ENCODE measurements at regions not wholly inside any gene's neighbourhood (a gene's known extent, or its start where the extent isn't known, plus 50 kb on each side); places are given as distances from the start of the nearest gene placed in this dataset.

- peak; percentile 66 for DNase-seq (ENCODE audit: low read depth)
- no peak overlapping the region for H3K4me3 ChIP-seq (ENCODE audit: low read depth, low read length)
- no peak for TF ChIP-seq MYC (IDR thresholded peaks at IDR 0.05; ENCODE audit: low read depth, low read length)
- TF ChIP-seq, protein P1, sequence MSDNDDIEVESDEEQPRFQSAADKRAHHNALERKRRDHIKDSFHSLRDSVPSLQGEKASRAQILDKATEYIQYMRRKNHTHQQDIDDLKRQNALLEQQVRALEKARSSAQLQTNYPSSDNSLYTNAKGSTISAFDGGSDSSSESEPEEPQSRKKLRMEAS (IDR thresholded peaks at IDR 0.05; ENCODE audit: low read depth, low read length): no peak; the same call in 1 of the 2 replicates
- TF ChIP-seq, protein P2, sequence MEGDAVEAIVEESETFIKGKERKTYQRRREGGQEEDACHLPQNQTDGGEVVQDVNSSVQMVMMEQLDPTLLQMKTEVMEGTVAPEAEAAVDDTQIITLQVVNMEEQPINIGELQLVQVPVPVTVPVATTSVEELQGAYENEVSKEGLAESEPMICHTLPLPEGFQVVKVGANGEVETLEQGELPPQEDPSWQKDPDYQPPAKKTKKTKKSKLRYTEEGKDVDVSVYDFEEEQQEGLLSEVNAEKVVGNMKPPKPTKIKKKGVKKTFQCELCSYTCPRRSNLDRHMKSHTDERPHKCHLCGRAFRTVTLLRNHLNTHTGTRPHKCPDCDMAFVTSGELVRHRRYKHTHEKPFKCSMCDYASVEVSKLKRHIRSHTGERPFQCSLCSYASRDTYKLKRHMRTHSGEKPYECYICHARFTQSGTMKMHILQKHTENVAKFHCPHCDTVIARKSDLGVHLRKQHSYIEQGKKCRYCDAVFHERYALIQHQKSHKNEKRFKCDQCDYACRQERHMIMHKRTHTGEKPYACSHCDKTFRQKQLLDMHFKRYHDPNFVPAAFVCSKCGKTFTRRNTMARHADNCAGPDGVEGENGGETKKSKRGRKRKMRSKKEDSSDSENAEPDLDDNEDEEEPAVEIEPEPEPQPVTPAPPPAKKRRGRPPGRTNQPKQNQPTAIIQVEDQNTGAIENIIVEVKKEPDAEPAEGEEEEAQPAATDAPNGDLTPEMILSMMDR (IDR thresholded peaks at IDR 0.05; ENCODE audit: low read depth, low read length): no peak
Observed at GRCh38 chr5:17326600-17327037, 109.2 kb downstream of the BASP1 start.

DNA sequence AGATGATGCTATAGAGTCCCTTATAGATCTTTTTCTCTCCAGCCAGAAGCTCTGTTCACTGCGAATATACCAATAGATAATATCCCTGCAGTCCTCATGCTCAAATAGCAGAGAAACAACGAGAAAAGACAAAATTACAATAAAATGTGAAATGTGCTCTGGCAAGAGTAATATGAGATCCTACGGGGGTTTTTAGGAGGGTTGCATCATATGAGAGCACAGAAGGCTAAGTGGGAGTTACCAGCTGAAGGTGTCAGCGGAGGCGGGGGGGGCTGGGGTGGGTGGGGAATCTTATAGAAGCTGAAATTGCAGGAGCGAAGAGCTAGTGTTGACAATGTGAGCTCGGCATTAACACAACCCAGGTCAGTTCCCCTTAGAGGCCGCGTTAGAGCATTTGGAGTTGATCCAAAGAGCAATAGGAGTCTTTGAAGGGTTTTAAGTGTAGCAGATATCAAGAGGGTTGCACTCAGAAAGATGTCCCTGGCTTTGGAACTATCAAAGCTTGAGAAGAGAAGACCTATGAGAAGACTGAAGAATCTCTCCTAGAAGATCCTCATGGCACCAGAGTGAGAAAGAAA lies 109.7 kb downstream of the BASP1 start:
- no peak for TF ChIP-seq POLR2A (IDR thresholded peaks at IDR 0.05; ENCODE audit: extremely low read depth, insufficient read length)
- TF ChIP-seq, protein P1 (IDR thresholded peaks at IDR 0.05; ENCODE audit: low read depth, low read length): 0 out of 2 replicates have a peak, but pooled peaks have one; percentile 31
- TF ChIP-seq, protein P2 (IDR thresholded peaks at IDR 0.05; ENCODE audit: low read depth, low read length): no peak
- TF ChIP-seq MYC (IDR thresholded peaks at IDR 0.05; ENCODE audit: low read depth, low read length): peak; percentile 30; the same call in 1 of the 2 replicates
- peak; percentile 39 for DNase-seq (ENCODE audit: low read depth)
- H3K4me3 ChIP-seq (ENCODE audit: low read depth, low read length): no peak overlapping the region

- no peak overlapping the region for H3K4me3 ChIP-seq (ENCODE audit: low read depth, low read length)
- DNase-seq (ENCODE audit: low read depth): no peak
- TF ChIP-seq POLR2A (IDR thresholded peaks at IDR 0.05; ENCODE audit: extremely low read depth, insufficient read length): no peak
Observed at GRCh38 chr5:17329571-17329970, 112.1 kb downstream of the BASP1 start.

- no peak for DNase-seq (ENCODE audit: low read depth)
- H3K4me3 ChIP-seq (ENCODE audit: low read depth, low read length): no peak overlapping the region
- TF ChIP-seq POLR2A (IDR thresholded peaks at IDR 0.05; ENCODE audit: extremely low read depth, insufficient read length) (no peak), MYC (IDR thresholded peaks at IDR 0.05; ENCODE audit: low read depth, low read length) (no peak)
- TF ChIP-seq, protein P2 (IDR thresholded peaks at IDR 0.05; ENCODE audit: low read depth, low read length): no peak
- TF ChIP-seq, protein P1 (IDR thresholded peaks at IDR 0.05; ENCODE audit: low read depth, low read length): no peak
Observed at GRCh38 chr5:17330386-17330785, 113.0 kb downstream of the BASP1 start.

DNA sequence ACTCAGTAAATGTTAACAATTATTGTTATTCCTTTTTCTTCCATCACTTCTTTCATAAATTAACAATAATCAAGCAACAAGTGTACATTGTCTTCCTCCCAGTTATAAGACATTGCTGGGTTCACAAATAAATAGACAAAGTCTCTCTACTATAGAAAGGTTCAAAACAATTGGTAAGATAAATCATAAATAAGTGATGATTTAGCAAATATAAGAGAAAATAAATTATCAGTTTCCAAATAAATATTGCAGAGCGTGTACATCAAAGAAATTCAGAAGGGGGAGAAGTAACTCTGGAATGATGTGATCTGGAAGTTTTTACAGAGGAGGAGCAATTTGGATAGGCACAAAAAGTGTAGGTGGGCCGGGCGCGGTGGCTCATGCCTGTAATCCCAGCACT lies 114.2 kb downstream of the BASP1 start:
- H3K4me3 ChIP-seq (ENCODE audit: low read depth, low read length): no peak overlapping the region
- DNase-seq (ENCODE audit: low read depth): no peak
- TF ChIP-seq MYC (IDR thresholded peaks at IDR 0.05; ENCODE audit: low read depth, low read length) (no peak), POLR2A (IDR thresholded peaks at IDR 0.05; ENCODE audit: extremely low read depth, insufficient read length) (no peak)
- TF ChIP-seq, protein P1 (IDR thresholded peaks at IDR 0.05; ENCODE audit: low read depth, low read length): no peak
- TF ChIP-seq, protein P2 (IDR thresholded peaks at IDR 0.05; ENCODE audit: low read depth, low read length): no peak

DNA sequence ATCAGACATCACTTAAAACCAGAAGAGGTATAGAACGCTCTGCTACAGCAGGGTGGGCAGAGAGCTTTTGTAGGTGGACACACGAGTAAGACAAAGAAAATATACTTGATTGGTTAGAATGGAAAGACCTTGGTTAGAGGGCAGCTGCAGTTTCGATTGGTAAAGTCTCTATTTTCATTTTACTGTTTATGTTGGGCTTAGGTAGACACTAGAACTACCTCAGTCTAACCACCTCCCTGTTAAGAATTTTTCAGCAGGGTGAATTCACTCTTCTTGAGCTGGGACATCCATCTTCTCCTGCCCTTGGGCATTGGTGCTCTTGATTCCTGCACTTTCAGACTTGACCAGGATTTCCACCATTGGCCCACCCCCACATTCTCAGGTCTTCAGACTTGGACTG lies 116.3 kb downstream of the BASP1 start:
- TF ChIP-seq POLR2A (IDR thresholded peaks at IDR 0.05; ENCODE audit: extremely low read depth, insufficient read length): no peak
- TF ChIP-seq, protein P1 (IDR thresholded peaks at IDR 0.05; ENCODE audit: low read depth, low read length): no peak
- TF ChIP-seq, protein P2 (IDR thresholded peaks at IDR 0.05; ENCODE audit: low read depth, low read length): no peak
- TF ChIP-seq MYC (IDR thresholded peaks at IDR 0.05; ENCODE audit: low read depth, low read length): no peak

More for the DNA sequence above, 116.3 kb downstream of the BASP1 start:
- H3K4me3 ChIP-seq (ENCODE audit: low read depth, low read length): no peak overlapping the region
- DNase-seq (ENCODE audit: low read depth): no peak

All from NB4 (cell line).